GM21447 (cell line): ENCODE measurements at regions not wholly inside any gene's neighbourhood (a gene's known extent, or its start where the extent isn't known, plus 50 kb on each side); places are given as distances from the start of the nearest gene placed in this dataset.

Experiments
- ATAC-seq: cut with Tn5 transposase; IDR thresholded peaks from one replicate; pipeline ENCODE4 v1.9.1; 2021; ENCODE audit not compliant: unreplicated experiment

DNA sequence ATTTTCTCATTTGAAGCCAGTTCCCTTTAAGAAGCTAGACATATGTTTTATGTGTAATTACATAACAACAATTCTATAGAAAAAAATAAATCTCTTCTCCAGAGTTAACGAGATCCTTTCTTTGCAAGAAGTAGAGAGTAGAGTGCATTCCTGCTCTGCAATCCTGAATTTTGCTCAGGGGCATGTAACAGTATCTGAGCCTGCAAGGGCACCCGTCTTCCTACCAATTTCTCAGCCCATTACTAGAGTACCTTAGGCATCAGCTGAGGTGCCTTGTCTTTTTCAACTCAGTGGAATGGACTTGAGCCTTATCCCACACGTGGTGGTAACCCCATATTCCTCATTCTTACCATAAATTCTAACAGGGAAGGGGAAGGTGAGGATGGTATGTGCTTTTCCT is 205.9 kb downstream of the IKZF2 start:
- ATAC-seq, result no peak

DNA sequence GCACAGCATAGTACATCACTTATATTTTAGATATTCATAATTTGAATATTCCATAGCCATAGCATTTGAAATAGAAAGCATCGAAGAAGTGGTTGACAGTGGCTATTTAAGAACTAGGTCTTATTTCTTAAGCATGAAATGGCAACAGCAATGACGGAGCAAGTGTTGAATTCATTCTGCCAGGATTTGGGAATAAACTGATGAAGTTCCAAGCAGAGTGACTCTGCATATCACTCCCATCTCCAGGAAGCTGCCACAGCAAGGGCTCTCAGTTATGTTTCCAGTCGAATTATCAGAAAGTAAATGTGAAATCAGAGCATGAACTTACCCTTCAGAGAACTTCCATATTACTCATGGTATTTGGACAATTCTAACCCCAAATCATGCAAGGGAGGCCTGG is 208.1 kb downstream of the IKZF2 start:
- no peak for ATAC-seq

DNA sequence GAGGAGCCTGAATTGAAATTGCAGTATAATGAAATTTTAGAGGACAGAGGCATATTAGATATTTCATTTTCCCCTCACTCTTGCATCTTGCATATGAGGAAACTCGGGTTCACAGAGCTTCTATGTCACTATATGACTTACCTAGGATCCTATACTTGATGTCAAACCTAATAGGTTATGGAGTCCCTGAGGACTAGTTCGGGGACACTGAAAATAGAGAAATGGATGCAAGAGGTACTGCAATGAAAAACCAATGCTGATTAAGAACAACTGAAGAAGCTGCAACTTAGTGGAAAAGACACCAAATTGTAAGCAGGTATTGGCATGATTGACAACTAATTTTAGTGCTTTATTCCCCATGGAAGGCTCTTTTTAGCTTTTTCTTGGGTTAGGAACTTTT is 210.1 kb downstream of the IKZF2 start:
- no peak for ATAC-seq

GRCh38 chr2:212940816-212941215 is 210.6 kb downstream of the IKZF2 start:
- no peak for ATAC-seq

DNA sequence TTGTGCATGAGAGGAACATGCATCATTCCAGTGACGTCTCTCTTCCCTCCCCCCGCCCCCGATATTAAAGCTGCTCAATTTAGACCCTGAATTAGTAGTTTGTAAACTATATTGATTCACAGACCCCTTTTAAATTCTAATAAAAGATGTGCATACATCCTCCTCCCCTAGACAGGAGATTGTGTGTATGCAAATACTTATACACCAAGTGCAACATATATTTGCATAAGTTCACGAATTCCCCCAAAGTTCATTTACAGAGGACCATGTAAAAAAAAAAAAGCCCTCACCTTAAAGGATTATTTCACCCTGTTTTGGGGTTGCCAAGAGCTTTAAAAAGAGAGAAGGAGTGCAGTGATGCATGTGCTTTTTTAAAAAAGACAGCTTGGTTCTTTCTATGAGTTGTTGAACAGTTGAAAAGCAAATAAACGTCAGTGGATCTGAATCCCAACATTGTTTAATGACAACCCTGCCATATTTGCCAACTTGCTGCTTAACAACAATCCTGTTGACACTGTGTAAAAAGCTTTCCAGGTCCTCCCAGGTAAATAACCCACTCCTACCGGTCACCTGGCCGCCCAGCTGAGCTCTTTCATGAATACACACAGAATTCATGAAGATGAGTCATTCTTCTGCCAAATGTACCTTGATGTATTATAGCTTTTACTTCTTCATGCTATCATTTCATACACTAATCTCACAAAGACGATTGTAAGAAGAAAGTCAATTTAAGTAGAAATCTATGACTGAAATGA is 211.5 kb downstream of the IKZF2 start:
- no peak for ATAC-seq

GRCh38 chr2:212938144-212938793 is 213.1 kb downstream of the IKZF2 start:
- no peak for ATAC-seq

DNA sequence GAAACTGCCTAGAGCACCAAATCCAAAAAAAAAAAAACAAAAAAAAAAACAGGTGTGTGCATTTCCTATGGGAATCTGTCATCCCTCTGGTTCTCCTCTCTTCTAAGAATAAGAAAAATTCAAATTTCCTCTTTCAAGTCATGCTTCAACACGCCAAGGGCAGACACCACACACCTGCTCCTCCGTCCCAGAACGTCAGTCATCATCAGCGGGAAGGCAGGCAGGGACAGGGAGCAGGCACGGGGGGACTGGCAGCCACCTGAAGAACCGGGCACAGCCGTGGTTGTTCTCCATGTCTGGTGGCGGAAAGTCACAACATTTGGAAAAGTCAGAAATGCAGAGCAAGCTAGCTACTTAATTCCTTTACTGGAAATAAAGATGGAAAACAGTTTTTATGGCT is 214.8 kb downstream of the IKZF2 start:
- ATAC-seq, result no peak

DNA sequence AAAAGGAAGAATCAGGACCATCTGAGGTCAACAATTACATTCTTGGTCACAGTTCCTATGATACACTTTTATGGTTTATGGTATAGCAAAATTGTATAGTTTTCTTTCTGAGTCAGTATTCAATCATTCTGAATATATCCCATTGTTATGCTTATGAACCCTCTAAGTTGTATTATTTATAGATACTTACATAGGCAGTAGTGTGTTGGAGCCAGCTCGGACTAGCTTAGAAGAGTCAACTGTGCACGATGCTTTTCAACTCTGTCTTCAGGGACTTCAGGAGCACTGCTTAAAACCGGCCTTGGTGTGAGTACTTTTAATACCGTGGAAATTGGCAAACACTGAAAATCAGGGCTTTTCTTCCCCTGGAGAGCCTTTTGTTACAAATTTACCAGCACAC is 215.7 kb downstream of the IKZF2 start:
- no peak for ATAC-seq

DNA sequence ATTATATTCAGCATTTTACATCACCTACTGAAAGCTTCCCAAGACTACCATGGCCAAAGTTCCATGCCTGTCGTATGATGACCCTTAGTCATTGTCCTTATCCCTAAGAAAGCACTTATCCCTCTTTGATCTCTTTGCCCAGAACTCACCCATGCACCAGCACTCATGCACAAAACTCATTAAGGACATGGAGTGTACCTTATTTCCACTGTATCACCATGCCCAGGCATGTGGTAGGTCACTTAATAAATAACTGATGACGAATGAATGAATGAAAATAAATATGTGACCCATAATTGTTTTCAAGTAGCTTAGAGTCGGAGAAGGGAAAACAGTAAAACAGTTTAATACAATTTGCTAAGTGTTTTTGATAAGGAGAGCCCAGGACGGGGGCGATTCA is 220.1 kb downstream of the IKZF2 start:
- no peak for ATAC-seq

- no peak for ATAC-seq
Observed at GRCh38 chr2:212930556-212931260, 220.7 kb downstream of the IKZF2 start.

- ATAC-seq, result no peak
Observed at GRCh38 chr2:212929971-212930370, 221.4 kb downstream of the IKZF2 start.

- ATAC-seq, result no peak
Observed at GRCh38 chr2:212929116-212929515, 222.3 kb downstream of the IKZF2 start.

- no peak for ATAC-seq
Observed at GRCh38 chr2:212928681-212929080, 222.7 kb downstream of the IKZF2 start.

GRCh38 chr2:212926940-212927339 is 224.5 kb downstream of the IKZF2 start:
- ATAC-seq, result no peak

DNA sequence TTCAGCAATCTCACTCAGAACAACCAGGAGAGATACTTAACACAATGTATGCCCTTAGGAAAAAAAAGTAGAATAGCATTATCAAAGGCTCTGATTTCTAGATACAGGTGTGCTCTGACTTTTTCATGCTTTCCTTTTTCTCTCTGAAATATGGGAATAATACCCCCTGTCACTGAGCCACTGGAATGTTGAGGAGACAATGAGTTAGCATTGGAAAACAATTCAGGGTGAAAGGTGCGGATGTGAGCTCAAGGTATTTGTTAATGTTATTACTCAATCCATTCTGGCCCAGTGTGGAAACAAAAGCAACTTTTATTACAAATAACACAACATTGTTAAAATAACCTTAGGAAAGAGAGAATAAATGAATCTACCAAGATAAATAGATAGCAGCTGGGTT is 228.0 kb downstream of the IKZF2 start:
- no peak for ATAC-seq

GRCh38 chr2:212922701-212923100 is 228.7 kb downstream of the IKZF2 start:
- ATAC-seq, result no peak

DNA sequence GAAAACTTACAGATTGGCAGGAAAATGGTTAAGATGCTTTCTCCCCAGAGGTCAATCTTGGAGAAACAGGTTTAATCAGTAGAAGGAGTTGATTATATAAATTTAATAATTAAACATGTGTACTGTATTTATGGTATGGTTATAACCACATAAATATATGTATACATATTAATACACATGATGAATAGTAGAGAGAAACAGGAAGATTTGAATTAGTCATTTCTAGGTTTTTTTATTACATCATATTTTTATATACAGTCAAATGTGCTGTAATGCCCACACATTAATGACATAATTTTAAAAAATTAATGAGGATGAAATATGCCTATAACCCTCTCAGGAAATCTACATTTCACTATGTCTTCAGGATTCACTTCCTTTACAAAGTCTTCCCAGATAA is 229.7 kb downstream of the IKZF2 start:
- ATAC-seq, result no peak

DNA sequence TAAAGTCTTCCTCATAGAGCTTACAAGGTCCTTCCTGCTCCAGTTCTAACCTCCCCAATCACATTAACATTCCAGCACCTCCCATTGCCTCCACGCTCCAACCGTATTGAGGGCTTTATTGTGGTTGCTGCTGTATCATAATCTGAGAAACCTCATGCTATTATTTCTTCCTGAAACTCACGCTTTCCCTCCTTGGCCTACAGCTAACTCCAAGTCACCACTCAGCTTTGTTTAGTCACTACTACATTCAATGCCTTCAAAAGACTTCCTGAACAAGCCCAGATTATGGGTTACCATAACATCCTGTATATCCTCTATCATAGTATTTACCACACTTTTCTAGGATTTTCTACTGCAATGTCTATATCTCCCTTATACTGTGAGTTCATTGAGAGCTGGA is 230.4 kb downstream of the IKZF2 start:
- ATAC-seq, result no peak

DNA sequence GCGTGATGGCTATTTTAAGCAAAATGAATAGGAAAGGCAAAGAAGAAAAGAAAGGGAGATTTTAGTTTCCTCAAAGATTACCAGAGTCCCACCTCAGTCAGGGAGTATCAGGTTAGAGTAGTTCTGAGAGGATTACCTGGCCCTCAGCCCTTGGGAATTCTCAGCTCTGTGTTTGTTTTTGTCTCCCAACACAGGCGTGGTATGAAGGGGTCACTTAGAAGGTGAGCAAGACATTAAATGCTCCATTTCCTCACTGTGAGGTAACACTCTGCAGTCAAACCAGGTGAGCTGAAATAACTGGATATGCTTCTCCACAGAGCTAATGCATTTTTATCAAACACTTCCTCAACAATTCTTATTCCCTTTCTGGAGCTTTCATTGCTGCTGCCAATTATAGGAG is 232.2 kb downstream of the IKZF2 start:
- no peak for ATAC-seq

- no peak for ATAC-seq
Observed at GRCh38 chr2:212918336-212918735, 233.1 kb downstream of the IKZF2 start.

DNA sequence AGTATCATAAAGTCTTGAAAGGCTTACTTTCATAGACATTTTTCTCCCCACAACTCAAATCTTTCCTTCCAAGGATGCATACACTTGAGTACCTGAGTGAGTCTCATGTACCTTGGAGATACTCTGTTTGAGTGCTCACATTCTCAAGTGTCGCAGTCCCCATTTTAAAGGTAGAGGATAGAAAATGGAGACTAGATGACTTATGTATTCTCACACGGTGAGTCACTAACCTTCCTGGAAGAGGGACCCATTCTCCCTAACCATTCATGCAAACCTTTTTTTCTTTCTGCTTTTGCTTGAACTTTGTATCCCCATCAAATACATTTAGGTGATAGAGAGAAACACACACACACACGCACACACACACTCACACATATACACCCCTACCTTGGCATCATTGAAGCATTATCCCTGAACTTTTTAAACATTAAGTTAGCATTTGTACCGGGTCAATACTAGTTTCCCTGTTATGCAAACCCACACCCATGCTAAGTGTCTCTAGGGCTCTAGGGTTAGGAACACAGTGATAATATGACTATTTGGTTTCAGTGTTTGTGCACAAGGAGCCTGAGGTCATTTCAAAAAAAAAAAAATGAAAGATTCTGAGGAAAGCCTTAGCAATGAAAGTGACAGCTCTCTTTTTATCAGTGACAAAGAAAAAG is 236.2 kb downstream of the IKZF2 start:
- peak; percentile 60 for ATAC-seq

DNA sequence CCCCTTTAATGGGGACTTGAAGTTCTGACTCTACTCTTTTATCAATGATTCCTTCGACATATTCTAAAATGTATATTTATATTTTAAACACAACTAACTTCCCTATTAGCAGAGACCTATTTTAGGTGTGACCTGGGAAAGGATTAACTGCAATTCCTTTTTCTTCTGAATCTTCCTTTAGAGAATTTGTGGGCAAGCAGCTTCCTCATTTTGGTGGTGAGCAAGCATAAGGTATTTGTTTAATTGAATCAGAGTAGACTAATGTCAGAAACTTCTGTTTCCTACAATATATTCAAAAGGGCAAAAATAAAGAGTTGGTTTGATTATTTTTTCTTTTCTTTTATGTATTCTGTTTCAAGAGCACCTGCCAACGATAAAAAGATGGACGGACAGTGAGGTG is 237.0 kb downstream of the IKZF2 start:
- ATAC-seq, result no peak
